ENCODE measurements at regions not wholly inside any gene's neighbourhood (a gene's known extent, or its start where the extent isn't known, plus 50 kb on each side); places are given as distances from the start of the nearest gene placed in this dataset.
"Not testable (repeated sequence)": the region's sequence is repeated elsewhere in the genome, so short reads cannot be mapped to it uniquely, and the experiment has no call there.

DNA sequence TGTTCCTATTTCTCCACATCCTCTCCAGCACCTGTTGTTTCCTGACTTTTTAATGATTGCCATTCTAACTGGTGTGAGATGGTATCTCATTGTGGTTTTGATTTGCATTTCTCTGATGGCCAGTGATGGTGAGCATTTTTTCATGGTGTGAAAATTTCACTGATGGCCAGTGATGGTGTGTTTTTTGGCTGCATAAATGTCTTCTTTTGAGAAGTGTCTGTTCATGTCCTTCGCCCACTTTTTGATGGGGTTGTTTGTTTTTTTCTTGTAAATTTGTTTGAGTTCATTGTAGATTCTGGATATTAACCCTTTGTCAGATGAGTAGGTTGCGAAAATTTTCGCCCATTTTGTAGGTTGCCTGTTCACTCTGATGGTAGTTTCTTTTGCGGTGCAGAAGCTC, 142.2 kb upstream of the ELL2 start:
- not testable (repeated sequence) for DNase-seq

DNA sequence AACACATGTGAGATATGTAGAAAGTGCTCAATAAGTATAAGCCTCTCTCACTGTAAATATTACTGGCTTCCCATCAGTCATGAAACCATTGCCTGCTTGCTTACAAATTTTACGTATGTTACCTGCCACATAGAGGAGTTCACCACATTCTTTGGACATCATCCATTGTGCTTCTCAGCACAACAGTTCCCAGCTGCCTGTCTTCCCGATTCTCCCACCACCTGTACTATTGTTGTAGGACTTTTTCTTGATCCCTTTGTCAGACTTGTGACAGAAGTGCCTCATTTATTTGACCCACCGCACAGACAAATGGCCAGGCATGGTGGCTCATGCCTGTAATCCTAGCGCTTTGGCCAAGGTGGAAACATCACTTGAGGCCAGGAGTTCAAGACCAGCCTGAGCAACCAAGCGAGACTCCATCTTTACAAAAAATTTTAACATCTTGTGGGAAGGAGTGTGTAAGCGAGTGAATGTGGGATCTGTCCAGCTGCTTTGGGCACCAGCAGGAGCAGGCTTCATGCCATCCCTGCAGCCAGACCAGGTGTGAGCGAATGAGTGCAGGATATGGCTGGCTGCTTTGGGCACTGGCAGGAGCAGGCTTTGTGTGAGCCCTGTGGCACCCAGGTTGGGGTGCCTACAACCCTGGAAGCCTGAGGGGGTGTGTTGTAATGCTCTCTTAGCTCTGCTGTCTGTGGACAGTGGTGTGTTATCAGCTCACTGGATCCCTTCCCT, 139.9 kb upstream of the ELL2 start:
- no peak for DNase-seq

DNA sequence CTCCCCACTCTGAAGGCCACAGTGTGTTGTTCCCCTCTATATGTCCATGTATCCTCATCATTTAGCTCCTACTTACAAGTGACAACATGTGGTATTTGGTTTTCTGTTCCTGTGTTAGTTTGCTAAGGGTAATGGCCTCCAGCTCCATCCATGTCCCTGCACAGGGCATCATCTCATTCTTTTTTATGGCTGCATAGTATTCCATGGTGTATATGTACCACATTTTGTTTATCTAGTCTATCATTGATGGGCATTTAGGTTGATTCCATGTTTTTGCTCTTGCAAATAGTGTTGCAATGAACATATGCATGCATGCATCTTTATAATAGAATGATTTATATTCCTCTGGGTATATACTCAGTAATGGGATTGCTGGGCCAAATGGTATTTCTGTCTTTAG, 135.8 kb upstream of the ELL2 start:
- DNase-seq, result not testable (repeated sequence)

DNA sequence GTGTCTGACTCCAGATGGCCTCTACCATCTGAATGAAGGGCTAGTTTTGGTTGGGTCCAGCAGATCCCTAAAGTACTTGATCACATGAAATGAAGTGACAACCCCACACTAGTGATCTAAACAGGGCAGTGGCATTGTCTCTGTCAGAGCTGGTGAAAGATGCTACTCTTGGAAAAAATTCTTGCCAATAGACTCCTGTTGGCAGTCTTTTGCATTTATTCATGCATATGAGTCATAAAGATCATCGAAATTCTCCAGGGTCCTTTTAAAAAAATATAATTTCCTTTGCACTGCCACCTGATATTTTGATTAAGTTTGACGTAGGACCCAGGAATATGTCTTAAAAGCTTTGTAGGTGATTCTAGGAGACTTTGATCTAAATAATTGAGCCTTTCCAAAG, 135.1 kb upstream of the ELL2 start:
- DNase-seq, result no peak

DNA sequence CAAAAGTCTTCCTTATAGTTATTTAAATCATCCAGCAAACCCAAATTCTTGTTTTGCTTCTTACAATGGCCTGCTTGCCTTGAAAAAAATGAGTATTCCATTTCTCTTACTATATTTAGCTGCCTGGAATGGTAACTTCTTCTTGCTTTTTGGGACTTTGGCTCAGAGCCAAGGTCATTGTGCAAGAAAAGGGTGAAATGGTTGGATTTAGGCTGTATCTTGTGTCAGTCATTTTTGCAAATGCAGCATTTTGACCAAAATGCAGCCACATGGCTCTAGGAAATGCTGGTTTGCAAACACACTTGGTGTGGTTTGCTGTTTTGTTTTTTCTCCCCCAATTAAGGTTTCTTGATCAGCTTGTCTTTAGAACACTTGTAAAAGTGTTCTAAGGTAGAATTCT, 133.3 kb upstream of the ELL2 start:
- DNase-seq, result no peak

DNA sequence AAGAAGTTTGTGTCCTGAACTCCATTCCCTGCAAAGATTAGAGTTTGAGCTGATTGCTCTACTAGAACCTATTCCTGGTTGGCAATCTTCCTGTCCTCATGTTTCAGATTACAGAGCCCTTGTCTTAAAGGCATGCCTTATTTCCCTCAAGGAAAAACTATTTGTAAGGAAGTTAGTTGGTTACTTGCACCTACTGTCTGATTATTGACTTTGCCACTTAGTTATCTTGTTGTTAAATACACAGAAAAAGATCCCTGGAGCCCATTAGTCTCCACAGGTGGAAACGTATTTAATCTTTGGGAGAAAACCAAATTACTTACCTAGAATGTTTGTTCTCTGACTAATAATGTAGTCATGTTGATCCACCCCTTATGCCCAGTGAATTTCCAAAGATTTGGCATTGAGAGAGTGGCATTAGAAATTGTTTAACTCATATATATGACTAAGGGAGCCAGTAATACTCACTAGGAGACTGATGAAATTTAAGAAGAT, 132.3 kb upstream of the ELL2 start:
- no peak for DNase-seq

DNA sequence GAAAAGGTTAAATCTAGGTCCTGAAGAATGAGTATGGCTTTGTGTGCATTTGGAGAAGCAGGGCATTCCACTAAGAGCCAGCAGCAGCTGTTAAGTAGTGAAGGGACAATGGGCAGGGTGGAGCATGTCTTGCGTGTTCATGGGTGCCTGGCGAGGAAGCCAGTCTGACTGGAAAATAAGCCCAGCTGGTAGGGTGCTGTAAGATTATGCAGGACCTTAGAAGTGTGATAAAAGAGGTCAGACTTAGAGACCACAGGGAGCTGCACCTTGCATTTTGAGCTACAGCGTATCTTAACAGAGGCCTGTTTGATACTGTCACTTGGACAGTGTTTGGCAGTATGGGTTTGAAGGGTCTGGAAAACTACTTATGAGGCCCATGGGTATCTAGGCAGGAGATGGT, 131.7 kb upstream of the ELL2 start:
- DNase-seq, result no peak

DNA sequence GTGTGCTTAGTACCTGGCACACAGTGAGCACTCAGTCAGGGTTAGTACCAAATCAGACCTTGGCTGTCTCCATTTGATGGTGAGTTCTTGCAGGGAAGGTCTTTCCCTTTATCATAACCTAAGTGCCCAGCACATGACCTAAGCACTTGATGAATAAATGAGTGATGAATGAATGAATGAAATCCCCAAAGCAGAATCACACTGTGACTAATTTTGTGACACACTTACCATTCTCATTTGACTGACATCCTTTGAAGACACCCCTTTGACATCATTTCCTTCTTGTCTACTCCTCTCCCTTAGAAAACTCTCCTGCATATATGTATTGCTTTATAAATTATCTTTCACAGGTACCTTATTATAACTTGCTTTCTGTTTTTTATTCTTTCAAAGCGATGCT, 130.2 kb upstream of the ELL2 start:
- DNase-seq, result no peak

DNA sequence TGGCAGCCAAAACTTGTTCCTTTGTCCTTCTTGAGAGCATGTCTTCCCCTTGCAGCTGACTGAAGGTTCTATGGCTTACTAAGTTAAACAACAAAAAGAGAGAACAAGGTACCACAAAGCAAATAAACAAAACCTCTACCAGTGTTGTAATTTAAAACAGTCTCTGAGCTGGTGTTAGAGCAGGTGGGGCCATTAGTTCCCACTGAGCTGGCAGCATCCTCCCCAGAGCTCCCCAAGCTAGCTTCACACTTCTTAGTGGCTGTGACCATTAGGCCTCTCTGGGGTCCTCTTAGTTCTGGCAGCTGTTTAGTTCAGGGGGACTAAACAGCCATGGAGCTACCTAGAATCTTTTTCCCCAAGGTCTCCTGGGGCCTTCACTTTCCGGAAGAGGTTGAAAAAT, 128.6 kb upstream of the ELL2 start:
- DNase-seq, result no peak

DNA sequence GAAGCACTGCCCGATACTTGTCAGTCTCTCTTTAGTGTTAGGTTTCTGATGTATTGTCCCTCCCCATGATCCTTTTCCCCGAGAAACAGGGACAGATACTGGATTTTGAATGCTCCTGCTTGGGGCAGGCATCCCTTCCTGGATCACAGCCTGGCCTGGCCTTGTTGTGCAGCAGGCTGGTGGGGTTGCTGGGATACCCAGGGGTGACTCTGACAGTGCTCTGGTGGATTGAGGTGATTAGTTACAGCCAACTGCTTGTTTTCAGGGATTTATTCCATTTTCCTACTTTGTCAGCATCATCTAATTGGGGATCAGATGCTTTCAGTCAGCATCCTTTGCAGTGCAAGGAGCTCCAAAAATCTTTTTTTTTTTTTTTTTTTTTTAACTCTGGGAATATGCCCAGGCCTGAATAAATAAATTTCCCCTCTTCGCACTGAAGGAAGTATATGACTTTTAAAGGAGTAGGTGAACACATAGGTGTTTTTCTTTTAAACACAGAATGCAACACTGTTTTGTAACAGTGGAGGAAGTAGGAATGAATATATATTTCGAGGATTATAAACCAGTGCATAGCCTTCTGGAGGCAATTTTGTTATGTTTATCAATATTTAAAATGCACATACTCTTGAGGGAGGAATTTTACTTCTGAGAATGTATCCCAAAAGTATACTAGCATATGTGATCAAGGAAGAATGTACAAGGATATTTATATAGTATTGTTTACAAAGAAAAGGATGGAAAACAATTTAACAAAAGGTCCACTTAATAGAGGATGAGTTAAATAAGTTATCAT, 127.3 kb upstream of the ELL2 start:
- peak in 13 of 56 donors; percentile 0 to 41 (median 12) for DNase-seq

DNA sequence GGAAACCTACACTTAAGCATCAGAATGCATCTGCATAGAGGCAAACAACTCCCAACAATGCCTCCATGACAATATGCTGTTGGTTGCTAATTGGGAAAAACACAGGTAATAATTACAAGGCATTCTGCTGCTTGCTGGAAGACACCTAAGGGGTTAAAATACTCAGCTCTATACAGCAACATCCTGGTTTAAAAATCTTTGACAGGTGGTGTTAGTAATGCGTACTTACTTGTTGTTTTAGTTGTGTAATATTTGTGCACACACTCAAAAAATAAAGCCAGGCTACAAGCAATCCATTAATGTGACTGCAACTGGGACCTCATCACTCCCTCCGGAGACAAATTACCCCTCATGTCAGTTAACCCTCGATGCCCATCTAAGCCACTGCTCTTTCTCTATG, 126.3 kb upstream of the ELL2 start:
- DNase-seq, result no peak

DNA sequence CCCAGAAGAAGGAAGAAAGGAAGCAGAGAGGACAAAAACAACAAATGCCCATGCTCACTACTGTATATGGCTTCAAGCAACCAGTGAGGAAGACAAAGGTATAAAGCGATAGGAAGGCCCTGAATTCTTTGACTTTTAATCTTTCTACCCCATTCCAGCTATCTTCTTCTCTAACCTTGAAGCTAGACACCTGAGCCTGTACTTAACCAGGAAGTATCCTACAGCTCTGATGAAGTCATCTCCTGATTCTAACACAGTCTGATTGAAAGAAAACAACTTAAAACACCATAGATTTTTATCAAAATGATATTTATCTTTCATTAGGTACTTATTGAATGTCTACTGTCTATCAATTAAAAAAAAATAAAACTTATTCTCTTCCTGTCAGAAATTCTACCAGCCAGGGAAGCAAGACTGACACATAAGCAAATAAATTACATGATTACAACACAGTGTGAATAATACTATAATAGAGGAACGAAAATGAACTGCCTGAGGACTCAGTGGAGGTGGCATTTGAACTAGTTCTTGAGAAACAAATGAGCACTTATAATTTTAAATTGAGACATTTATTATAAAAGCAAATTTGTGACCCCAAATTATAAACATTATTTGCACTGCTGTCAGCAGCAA, 123.3 kb upstream of the ELL2 start:
- DNase-seq, result no peak

DNA sequence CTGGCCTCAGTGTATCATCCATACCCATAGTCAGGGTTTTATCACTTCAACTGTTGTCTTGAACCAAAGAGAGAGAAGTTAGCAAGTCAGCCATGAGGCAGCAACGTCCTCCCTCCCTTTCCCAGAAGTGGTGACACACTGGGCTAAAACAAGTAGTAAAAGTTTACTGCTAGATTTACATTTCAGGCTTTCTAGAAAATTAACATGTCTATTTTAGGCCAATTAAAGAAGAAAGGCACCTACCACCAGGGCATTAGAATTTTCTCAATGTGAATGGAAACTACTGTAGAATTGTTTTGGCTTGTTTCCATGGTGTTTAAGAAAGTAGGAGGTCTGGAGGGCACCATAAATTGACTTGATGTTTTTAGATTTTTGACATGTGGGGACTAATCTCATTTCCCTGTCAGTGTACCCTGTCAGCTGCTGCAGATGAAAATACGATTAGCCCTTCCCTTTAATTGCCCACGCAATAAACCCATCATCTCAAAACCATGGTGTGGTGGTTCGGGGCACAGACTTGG, 121.8 kb upstream of the ELL2 start:
- DNase-seq, result no peak

DNA sequence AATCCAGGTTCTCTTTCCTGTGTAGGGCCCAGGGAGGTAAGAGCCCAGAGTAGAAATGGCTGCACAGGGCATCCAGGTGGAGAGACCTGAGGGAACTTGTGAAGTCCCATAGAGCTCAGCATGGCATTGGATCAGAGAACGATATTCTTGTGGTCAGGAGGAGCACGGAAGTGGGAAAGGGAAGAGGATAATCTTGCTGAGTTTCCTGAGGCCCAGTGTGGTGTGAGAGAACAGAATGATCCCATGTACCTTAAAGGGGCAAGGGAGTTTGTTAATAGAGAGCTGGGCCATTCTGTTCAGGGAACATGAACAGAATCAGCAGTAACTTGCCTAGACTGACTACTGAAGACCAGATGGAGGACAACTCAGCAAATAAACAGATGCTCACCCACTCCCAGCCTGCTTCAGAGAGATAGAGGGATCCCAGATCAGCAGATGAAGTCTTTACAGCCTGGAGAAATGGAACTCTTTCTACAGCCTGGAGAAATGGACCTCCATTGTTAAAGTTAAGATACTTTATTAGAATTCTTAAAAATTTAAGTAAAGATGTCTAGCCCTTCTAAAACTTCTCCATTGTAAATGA, 119.7 kb upstream of the ELL2 start:
- DNase-seq, result peak in 3 of 56 donors; percentile 0 to 16 (median 13)

DNA sequence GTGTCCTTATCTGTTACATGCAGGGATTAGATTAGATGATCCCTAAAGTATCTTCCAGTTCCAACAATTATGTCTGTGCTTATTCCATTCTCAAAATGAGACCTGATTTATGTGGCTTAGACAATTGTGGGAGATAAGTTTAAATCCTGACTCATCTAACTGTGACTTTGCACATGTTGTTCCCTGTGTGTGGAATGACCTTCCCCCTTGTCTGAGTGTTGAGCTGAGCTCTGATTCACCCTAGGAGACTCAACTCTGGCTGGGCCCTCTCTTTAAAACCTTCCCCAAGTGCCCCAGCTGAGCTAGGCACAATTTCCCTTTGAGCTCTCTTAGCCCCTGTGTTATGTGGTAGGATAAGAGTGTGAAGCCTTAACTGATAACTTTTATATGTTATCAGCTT, 118.9 kb upstream of the ELL2 start:
- DNase-seq, result no peak

DNA sequence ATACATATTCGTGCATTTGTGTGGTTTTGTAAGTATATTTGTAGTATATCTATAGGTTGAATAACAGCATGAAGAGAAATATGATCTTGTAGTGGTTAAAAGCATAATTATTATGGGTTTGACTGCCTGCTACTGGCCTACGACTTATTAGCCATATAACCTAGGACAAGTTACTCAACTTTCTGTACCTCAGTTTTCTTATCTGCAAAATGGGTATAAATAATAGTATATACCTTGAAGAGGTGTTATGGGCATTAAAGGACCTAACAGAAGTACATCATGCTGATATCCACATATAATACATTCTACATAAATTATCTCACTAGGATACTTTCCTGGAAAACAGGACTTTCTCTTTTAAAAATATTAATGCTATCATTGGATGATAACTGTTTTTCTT, 118.3 kb upstream of the ELL2 start:
- no peak for DNase-seq

DNA sequence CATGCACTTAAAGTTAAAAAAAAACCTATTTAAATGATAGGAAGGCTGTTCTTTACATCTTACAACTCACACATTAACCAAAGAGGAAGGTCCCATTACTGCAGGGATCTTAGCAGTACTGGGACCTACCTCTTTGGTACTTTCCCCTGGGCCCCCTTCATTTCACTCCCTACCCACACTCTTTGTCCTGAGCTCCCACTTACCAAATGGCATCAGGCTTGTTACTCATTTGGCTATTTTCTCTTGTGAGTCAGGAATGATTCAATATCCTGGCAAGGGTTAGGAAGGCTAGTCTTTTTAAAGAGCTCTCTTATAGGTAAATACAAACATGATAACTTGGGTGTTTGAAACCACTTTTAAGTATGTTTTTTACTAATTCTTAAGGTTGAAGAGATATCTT, 117.4 kb upstream of the ELL2 start:
- no peak for DNase-seq

DNA sequence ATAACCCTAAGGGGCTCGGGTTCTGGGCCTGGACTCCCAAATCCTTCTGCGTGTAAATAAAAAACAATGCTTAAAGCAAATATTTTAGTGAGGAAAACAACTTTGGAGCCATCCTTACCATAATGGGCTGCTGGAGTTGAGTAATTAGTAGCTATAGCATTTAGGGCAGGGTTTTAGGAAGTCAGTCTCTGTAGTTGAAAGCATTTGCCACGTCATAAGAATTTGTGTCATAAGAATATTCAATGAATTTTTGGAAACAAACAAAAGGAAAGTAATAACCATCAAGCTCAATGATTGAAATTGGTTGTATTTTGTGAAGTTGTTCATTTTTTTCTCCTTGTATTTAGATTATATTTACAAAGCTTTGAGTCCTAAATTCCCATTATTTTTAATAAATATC, 114.8 kb upstream of the ELL2 start:
- DNase-seq, result no peak

DNA sequence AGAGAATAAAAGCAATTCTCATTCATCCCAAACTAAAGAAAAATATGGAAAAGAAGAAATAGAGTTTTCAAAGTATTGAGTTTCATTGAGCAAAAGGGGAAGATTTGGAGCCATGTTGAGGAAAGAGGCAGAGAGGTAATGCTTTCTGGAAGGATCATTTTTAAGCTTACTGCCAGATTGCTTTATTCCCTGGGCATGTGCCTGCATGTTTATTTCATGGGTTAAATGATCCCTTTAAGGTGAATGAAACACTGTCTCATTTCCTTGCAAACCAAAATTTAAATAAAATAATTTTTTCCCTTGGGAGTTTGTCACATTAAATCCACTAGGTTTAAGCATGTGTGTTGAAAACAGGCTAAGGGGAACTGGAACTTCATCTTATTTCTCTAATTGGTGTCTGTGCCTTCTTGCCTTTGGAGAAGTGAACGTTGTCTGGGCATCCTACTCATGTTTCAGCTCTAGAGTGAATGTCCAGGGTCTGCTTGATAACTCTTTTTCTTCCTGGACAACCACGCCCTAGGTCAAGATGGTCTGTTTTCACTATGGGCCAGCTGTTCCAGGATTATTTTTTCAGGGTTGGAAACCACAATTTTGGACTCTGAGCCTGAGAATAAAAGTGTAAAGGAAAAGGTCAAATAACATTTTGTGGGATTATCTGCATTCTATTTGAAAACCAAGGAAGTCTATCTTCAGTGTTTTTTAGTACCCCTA, 114.1 kb upstream of the ELL2 start:
- no peak for DNase-seq

DNA sequence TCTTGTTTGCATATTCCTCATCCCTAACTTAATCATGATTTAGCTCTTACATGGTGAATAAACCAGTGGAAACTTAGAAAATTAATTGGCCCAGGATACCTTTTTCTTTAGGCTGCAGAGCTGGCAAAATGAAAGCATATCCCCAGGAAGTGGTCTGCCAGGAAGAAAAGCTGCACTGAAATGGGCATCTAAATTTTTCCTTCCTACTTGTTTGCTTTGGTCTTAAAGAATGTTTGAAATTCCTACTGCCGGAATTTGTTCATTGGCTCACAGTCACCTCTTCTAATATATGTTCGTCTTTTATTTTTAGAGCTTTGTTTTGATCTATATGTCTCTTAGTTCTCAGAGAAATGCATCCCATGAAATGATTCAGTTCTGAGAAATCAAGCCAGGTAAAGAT, 113.2 kb upstream of the ELL2 start:
- DNase-seq, result no peak

DNA sequence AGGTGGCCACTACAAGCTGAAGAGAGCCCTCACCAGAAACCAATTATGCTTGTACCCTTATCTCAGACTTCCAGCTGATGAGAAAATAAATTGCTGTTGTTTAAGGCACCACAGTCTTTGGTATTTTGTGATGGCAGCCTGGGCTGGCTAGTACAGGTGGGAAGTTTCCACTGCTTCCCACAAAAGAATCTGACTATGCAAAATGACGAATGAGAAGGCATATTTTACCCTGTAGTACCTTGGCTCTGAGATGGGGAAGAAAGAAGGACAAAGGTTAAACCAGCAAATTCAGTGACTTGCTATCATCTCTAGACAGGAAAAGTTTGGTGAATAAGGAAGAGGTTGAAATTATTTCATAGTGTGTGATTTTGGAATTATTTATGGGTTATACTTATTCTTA, 112.8 kb upstream of the ELL2 start:
- DNase-seq, result no peak
